ENCODE measurements at regions not wholly inside any gene's neighbourhood (a gene's known extent, or its start where the extent isn't known, plus 50 kb on each side); places are given as distances from the start of the nearest gene placed in this dataset.

- Histone ChIP-seq H3K4me2 (no peak overlapping the region), H3K4me3 (IDR thresholded peaks at IDR 0.05; ENCODE audit: insufficient read depth, low read depth, low read length) (no peak overlapping the region), H2AFZ (ENCODE audit: low read depth) (no peak overlapping the region), H3K27me3 (ENCODE audit: insufficient read depth, low read depth) (no peaks in the 10 kb centered on the region), H3K36me3 (ENCODE audit: insufficient read depth) (no peaks in the 10 kb centered on the region), H3K27ac (no peak overlapping the region), H3K79me2 (ENCODE audit: insufficient read depth, low read depth) (no peaks in the 10 kb centered on the region), H4K20me1 (ENCODE audit: insufficient read depth) (no peaks in the 10 kb centered on the region), H3K4me1 (ENCODE audit: low read depth, poor library complexity, severe bottlenecking) (no peaks in the 10 kb centered on the region), H3K9ac (no peak overlapping the region)
- TF ChIP-seq CTCF (conservative IDR thresholded peaks at IDR 0.05; ENCODE audit: low read depth, low read length), result no peak
Observed at GRCh38 chr1:111015222-111015621, 51.5 kb upstream of the LRIF1 start.

Data from KMS-11 (cell line).